GM12865 (cell line): ENCODE measurements at regions not wholly inside any gene's neighbourhood (a gene's known extent, or its start where the extent isn't known, plus 50 kb on each side); places are given as distances from the start of the nearest gene placed in this dataset.
A peak's percentile ranks its signal among the peaks of the same experiment; 100 is the strongest.

Source experiments
- DNase-seq: peaks from one replicate; pipeline ENCODE4 v3.0.0; 2010; ENCODE audit warnings: low read depth
- H3K4me3 ChIP-seq: 2 replicates; pipeline ENCODE4 v1.5.1; 2011; ENCODE audit warnings: mild to moderate bottlenecking, low read depth, low read length, control low read depth
- CTCF ChIP-seq: IDR thresholded peaks from 2 replicates; pipeline ENCODE4 v1.5.1; 2011; ENCODE audit warnings: low read length, control low read depth, low read depth, inconsistent platforms; ENCODE audit not compliant: insufficient read depth; ENCODE audit errors: missing control alignments

GRCh38 chr5:124300815-124301621, 445.4 kb downstream of the ZNF608 start:
- no peak for DNase-seq
- H3K4me3 ChIP-seq = no peak overlapping the region
- TF ChIP-seq CTCF = no peak

- no peak for TF ChIP-seq CTCF
- DNase-seq = no peak
- no peak overlapping the region for H3K4me3 ChIP-seq
Measured at GRCh38 chr5:124297826-124298225, 448.6 kb downstream of the ZNF608 start.

GRCh38 chr5:124292322-124292855, 454.1 kb downstream of the ZNF608 start:
- TF ChIP-seq CTCF = no peak
- H3K4me3 ChIP-seq = no peak overlapping the region
- DNase-seq = no peak

- H3K4me3 ChIP-seq = no peak overlapping the region
- DNase-seq = peak; percentile 22
- no peak for TF ChIP-seq CTCF
Measured at GRCh38 chr5:124289641-124290311, 456.7 kb downstream of the ZNF608 start.

GRCh38 chr5:124289130-124289529, 457.3 kb downstream of the ZNF608 start:
- no peak overlapping the region for H3K4me3 ChIP-seq
- no peak for DNase-seq
- TF ChIP-seq CTCF = no peak

- TF ChIP-seq CTCF = no peak
- no peak for DNase-seq
- no peak overlapping the region for H3K4me3 ChIP-seq
Measured at GRCh38 chr5:124287813-124288212, 458.6 kb downstream of the ZNF608 start.
